ENCODE measurements at regions not wholly inside any gene's neighbourhood (a gene's known extent, or its start where the extent isn't known, plus 50 kb on each side); places are given as distances from the start of the nearest gene placed in this dataset.
"Not testable (repeated sequence)": the region's sequence is repeated elsewhere in the genome, so short reads cannot be mapped to it uniquely, and the experiment has no call there.

DNA sequence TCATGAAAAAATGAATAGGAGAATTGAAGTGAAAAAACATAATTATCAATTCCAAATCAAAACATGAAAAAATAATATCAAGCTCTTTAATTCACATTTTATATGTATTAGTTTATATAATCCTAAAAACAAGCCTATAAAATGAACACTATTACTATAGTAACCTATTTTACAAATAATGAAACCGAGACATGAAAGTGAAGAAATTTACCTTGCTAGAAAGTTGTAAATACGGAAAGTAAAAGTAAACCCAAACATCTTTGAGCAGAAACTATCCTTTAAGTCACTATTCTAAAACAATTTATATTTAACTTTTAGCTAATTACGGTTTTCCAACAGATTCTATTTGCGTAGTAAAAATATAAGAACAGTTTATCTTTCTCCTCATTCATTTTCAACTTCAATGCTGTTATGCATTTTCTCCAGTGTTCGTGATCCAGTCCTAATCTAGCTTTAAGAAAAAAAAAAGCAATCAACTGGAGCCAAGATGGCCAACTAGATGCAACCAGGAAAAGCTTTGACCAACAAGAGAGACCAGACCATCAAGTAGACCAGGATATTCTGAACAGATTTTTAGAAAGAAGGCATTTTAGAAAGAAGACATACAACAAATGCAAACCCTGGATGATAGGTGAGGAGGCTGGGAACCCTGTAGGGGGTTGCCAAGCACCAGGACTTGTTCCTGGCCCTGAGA lies 67.0 kb downstream of the DDX53 start:
- in situ Hi-C loops (cut with MboI) (no loop called here), intact Hi-C loops (cut with micrococcal nuclease) (no loop called here)
- H2AFZ ChIP-seq (ENCODE audit: low read depth, low read length) = no peak overlapping the region
- DNase-seq (ENCODE audit: extremely low read depth in 1 of 4, low spot score in 3 of 4) (no peak), FAIRE-seq (no peak), ATAC-seq (no peak)
- H3K27me3 ChIP-seq (ENCODE audit: control insufficient read depth in 2 of 2, insufficient read depth in 2 of 2, low read length in 2 of 2) = no peaks in the 10 kb centered on the region
- H3K9ac ChIP-seq (ENCODE audit: insufficient read depth in 1 of 2, low read depth in 2 of 2, low read length in 2 of 2) = no peak overlapping the region
- no peaks in the 10 kb centered on the region for H3K9me1 ChIP-seq (ENCODE audit: control insufficient read depth, insufficient read depth, low read length)
- no peaks in the 10 kb centered on the region for H3K9me3 ChIP-seq (replicated peaks; ENCODE audit: control insufficient read depth, insufficient read depth, low read depth, low read length)
- TF ChIP-seq, protein P1, sequence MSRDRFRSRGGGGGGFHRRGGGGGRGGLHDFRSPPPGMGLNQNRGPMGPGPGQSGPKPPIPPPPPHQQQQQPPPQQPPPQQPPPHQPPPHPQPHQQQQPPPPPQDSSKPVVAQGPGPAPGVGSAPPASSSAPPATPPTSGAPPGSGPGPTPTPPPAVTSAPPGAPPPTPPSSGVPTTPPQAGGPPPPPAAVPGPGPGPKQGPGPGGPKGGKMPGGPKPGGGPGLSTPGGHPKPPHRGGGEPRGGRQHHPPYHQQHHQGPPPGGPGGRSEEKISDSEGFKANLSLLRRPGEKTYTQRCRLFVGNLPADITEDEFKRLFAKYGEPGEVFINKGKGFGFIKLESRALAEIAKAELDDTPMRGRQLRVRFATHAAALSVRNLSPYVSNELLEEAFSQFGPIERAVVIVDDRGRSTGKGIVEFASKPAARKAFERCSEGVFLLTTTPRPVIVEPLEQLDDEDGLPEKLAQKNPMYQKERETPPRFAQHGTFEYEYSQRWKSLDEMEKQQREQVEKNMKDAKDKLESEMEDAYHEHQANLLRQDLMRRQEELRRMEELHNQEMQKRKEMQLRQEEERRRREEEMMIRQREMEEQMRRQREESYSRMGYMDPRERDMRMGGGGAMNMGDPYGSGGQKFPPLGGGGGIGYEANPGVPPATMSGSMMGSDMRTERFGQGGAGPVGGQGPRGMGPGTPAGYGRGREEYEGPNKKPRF (IDR thresholded peaks at IDR 0.05; ENCODE audit: low read depth, low read length) = no peak
- no peak for TF ChIP-seq ZNF253 (CRISPR knock-in tag; conservative IDR thresholded peaks at IDR 0.05)
- TF ChIP-seq TCFL5 (CRISPR knock-in tag; conservative IDR thresholded peaks at IDR 0.05) = no peak
- TF ChIP-seq SREBF1 (IDR thresholded peaks at IDR 0.05; ENCODE audit: borderline replicate concordance, low read depth, low read length) = no peak
- TF ChIP-seq TRIM28 (IDR thresholded peaks at IDR 0.05) = no peak
- TF ChIP-seq SMC3 (conservative IDR thresholded peaks at IDR 0.05; ENCODE audit: insufficient read depth, low read depth, low read length) = no peak
- TF ChIP-seq, protein P2, sequence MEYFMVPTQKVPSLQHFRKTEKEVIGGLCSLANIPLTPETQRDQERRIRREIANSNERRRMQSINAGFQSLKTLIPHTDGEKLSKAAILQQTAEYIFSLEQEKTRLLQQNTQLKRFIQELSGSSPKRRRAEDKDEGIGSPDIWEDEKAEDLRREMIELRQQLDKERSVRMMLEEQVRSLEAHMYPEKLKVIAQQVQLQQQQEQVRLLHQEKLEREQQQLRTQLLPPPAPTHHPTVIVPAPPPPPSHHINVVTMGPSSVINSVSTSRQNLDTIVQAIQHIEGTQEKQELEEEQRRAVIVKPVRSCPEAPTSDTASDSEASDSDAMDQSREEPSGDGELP (CRISPR knock-in tag; IDR thresholded peaks at IDR 0.05; ENCODE audit: borderline replicate concordance) = no peak
- TF ChIP-seq ZNF3 (CRISPR knock-in tag; IDR thresholded peaks at IDR 0.05) = no peak
- no peak for TF ChIP-seq ZFP30 (CRISPR knock-in tag; IDR thresholded peaks at IDR 0.05; ENCODE audit: borderline replicate concordance)
- no peak for TF ChIP-seq CREB1 (IDR thresholded peaks at IDR 0.05)
- no peak for TF ChIP-seq CREB1 (CRISPR knock-in tag; IDR thresholded peaks at IDR 0.05)
- no peak for TF ChIP-seq ZNF780A (CRISPR knock-in tag; IDR thresholded peaks at IDR 0.05)
- no peaks in the 10 kb centered on the region for H3K79me2 ChIP-seq (ENCODE audit: control insufficient read depth, insufficient read depth, low read length)
- no peaks in the 10 kb centered on the region for H3K36me3 ChIP-seq (ENCODE audit: control insufficient read depth, insufficient read depth, low read length)
- CTCF ChIA-PET (ENCODE audit: low intra/inter-chr PET ratio) = no interaction called here
- H4K20me1 ChIP-seq (replicated peaks; ENCODE audit: control insufficient read depth, insufficient read depth, low read length) = no peaks in the 10 kb centered on the region
- no peak overlapping the region for H3K4me3 ChIP-seq
- H3K4me1 ChIP-seq (replicated peaks in 1 of 2; ENCODE audit: control insufficient read depth in 2 of 2, insufficient read depth in 2 of 2, low read length in 2 of 2) = no peaks in the 10 kb centered on the region
- WGBS (ENCODE audit: insufficient coverage, low coverage, missing lambda C conversion rate) = 4% methylated on average over 5 of the region's 5 CpGs
- H3K27ac ChIP-seq (ENCODE audit: extremely low read depth, low read depth, low read length) = no peak overlapping the region
- no peak overlapping the region for H3K4me2 ChIP-seq (ENCODE audit: insufficient read depth, low read length)
- BruUV-seq (replicated peaks) = no TSS peak
- POLR2A ChIA-PET = no interaction called here

DNA sequence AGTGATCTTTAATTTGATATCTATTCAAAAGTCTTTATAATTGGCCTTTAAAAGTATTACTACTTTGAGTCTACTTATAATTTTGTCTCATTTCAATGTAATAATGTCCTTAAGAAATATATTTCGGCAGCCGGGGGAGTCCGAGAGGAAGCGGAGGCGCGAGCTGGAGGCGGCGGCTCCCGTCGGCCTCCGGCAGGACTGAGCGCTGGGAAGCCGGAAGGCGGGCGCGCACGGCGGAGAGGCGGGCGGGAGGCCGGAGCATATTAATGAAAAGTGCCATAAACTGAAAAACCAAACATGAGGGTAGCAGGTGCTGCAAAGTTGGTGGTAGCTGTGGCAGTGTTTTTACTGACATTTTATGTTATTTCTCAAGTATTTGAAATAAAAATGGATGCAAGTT lies 75.7 kb downstream of the DDX53 start:
- intact Hi-C loops (cut with micrococcal nuclease); H3K9me3 ChIP-seq (replicated peaks; ENCODE audit: control insufficient read depth, insufficient read depth, low read depth, low read length); H3K4me3 ChIP-seq; CTCF ChIA-PET (ENCODE audit: low intra/inter-chr PET ratio); H3K4me1 ChIP-seq (replicated peaks in 1 of 2; ENCODE audit: control insufficient read depth in 2 of 2, insufficient read depth in 2 of 2, low read length in 2 of 2); FAIRE-seq; H3K9me1 ChIP-seq (ENCODE audit: control insufficient read depth, insufficient read depth, low read length); POLR2A ChIA-PET; BruUV-seq (replicated peaks); H3K79me2 ChIP-seq (ENCODE audit: control insufficient read depth, insufficient read depth, low read length); H3K9ac ChIP-seq (ENCODE audit: insufficient read depth in 1 of 2, low read depth in 2 of 2, low read length in 2 of 2); H3K4me2 ChIP-seq (ENCODE audit: insufficient read depth, low read length); H3K36me3 ChIP-seq (ENCODE audit: control insufficient read depth, insufficient read depth, low read length); H3K27me3 ChIP-seq (ENCODE audit: control insufficient read depth in 2 of 2, insufficient read depth in 2 of 2, low read length in 2 of 2); H4K20me1 ChIP-seq (replicated peaks; ENCODE audit: control insufficient read depth, insufficient read depth, low read length); H2AFZ ChIP-seq (ENCODE audit: low read depth, low read length); in situ Hi-C loops (cut with MboI); H3K27ac ChIP-seq (ENCODE audit: extremely low read depth, low read depth, low read length): not testable (repeated sequence)
- DNase-seq (ENCODE audit: extremely low read depth in 1 of 4, low spot score in 3 of 4) (peak in 2 of 4 experiments; percentile 4 to 7), ATAC-seq (peak; percentile 75)
- 17% methylated on average over 18 of the region's 21 CpGs for WGBS (ENCODE audit: insufficient coverage, low coverage, missing lambda C conversion rate)
